ENCODE measurements at regions not wholly inside any gene's neighbourhood (a gene's known extent, or its start where the extent isn't known, plus 50 kb on each side); places are given as distances from the start of the nearest gene placed in this dataset.

- TF ChIP-seq ADNP (tag; IDR thresholded peaks at IDR 0.05) (no peak), DPF2 (IDR thresholded peaks at IDR 0.05) (no peak), RAD21 (CRISPR knock-in tag; conservative IDR thresholded peaks at IDR 0.05 in 1 of 2, IDR thresholded peaks at IDR 0.05 in 1 of 2) (no peak)
These were observed 114.9 kb upstream of the SORCS3 start (continued) for GRCh38 chr10:104526188-104526587.

DNA sequence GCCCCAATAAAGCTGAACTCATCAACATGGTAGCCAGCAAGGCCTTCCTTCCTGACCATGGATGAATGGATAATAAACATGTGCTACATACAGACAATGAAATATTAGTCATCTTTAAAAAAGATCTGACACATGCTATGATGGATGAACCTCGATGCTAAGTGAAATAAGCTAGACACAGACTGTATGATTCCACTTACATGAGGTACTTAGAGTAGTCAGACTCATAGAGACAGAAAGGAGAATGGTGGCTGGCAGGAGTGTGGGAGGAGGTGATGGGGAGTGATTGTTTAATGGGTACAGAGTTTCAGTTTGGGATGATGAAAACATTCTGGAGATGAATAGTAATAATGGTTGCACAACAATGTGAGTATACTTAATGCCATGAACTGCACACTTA, 114.1 kb upstream of the SORCS3 start:
- ATAC-seq (no peak), DNase-seq (ENCODE audit: extremely low read depth in 1 of 4, low spot score in 3 of 4) (no peak), FAIRE-seq (no peak)
- no TSS peak for BruUV-seq (replicated peaks)
- TF ChIP-seq ZNF512 (tag; IDR thresholded peaks at IDR 0.05), result no peak
- TF ChIP-seq EGR1 (conservative IDR thresholded peaks at IDR 0.05), result no peak
- TF ChIP-seq, protein P1, sequence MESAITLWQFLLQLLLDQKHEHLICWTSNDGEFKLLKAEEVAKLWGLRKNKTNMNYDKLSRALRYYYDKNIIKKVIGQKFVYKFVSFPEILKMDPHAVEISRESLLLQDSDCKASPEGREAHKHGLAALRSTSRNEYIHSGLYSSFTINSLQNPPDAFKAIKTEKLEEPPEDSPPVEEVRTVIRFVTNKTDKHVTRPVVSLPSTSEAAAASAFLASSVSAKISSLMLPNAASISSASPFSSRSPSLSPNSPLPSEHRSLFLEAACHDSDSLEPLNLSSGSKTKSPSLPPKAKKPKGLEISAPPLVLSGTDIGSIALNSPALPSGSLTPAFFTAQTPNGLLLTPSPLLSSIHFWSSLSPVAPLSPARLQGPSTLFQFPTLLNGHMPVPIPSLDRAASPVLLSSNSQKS (CRISPR knock-in tag; IDR thresholded peaks at IDR 0.05), result no peak
- no peak for TF ChIP-seq USF1 (CRISPR knock-in tag; IDR thresholded peaks at IDR 0.05)
- no peak for TF ChIP-seq BRF1 (IDR thresholded peaks at IDR 0.05; ENCODE audit: borderline replicate concordance, extremely low read depth, insufficient read length)
- TF ChIP-seq HLTF (IDR thresholded peaks at IDR 0.05), result no peak
- TF ChIP-seq GABPB1 (CRISPR knock-in tag; IDR thresholded peaks at IDR 0.05), result no peak
- Histone ChIP-seq H3K4me2 (ENCODE audit: insufficient read depth, low read length) (no peak overlapping the region), H3K9me1 (ENCODE audit: control insufficient read depth, insufficient read depth, low read length) (no peaks in the 10 kb centered on the region), H3K4me1 (replicated peaks in 1 of 2; ENCODE audit: control insufficient read depth in 2 of 2, insufficient read depth in 2 of 2, low read length in 2 of 2) (no peaks in the 10 kb centered on the region), H2AFZ (ENCODE audit: low read depth, low read length) (no peak overlapping the region), H3K4me3 (no peak overlapping the region), H3K27ac (ENCODE audit: extremely low read depth, low read depth, low read length) (no peak overlapping the region), H3K36me3 (ENCODE audit: control insufficient read depth, insufficient read depth, low read length) (no peaks in the 10 kb centered on the region), H3K9me3 (replicated peaks; ENCODE audit: control insufficient read depth, insufficient read depth, low read depth, low read length) (no peaks in the 10 kb centered on the region), H3K79me2 (ENCODE audit: control insufficient read depth, insufficient read depth, low read length) (no peaks in the 10 kb centered on the region), H3K9ac (ENCODE audit: insufficient read depth in 1 of 2, low read depth in 2 of 2, low read length in 2 of 2) (no peak overlapping the region), H4K20me1 (replicated peaks; ENCODE audit: control insufficient read depth, insufficient read depth, low read length) (no peaks in the 10 kb centered on the region), H3K27me3 (ENCODE audit: control insufficient read depth in 2 of 2, insufficient read depth in 2 of 2, low read length in 2 of 2) (no peaks in the 10 kb centered on the region)
- WGBS (ENCODE audit: insufficient coverage, low coverage, missing lambda C conversion rate), result 0% methylated on average over 1 of the region's 1 CpG
- ChIA-PET POLR2A (no interaction called here), CTCF (ENCODE audit: low intra/inter-chr PET ratio) (no interaction called here)
- in situ Hi-C loops (cut with MboI) (no loop called here), intact Hi-C loops (cut with micrococcal nuclease) (no loop called here)

Data from K562 (cell line).